22Rv1 (cell line): ENCODE measurements at regions not wholly inside any gene's neighbourhood (a gene's known extent, or its start where the extent isn't known, plus 50 kb on each side); places are given as distances from the start of the nearest gene placed in this dataset.

Experiments
- CTCF ChIP-seq: fragments of 450-650 bp; IDR thresholded peaks from 2 replicates; pipeline ENCODE4 v1.5.1; 2017; ENCODE audit warnings: mild to moderate bottlenecking
- ZFX ChIP-seq: fragments of 450-650 bp; IDR thresholded peaks from 2 replicates; pipeline ENCODE4 v1.6.1; 2017; ENCODE audit warnings: antibody characterized with exemption, borderline replicate concordance

- TF ChIP-seq CTCF (no peak), ZFX (no peak)
Observed at GRCh38 chr7:26093023-26093422, 59.0 kb upstream of the NFE2L3 start.
